SK-N-SH (cell line): ENCODE measurements at regions not wholly inside any gene's neighbourhood (a gene's known extent, or its start where the extent isn't known, plus 50 kb on each side); places are given as distances from the start of the nearest gene placed in this dataset.

ENCODE experiments used
- CTCF ChIA-PET: fragments of 300-600, 350-600 bp; formaldehyde crosslinking; extraction: SDS; loops from one replicate; lab custom pipeline; 2021; lab: Yijun Ruan, JAX
- POLR2A ChIA-PET: fragments of 350-600 bp; sonication (Branson Sonifier 250); formaldehyde crosslinking; extraction: SDS; loops from one replicate; lab custom pipeline; 2020; ENCODE audit warnings: antibody characterized with exemption, inconsistent platforms; lab: Yijun Ruan, JAX
- DNase-seq: peaks from one replicate; pipeline ENCODE4 v3.0.0; 2012
- H2AFZ ChIP-seq: fragments of 200-600 bp; sonication (generic); 2 replicates; pipeline ENCODE4 v1.8.1; 2016; ENCODE audit warnings: antibody characterized with exemption, mild to moderate bottlenecking, low read depth
- H3F3A ChIP-seq: fragments of 200-600 bp; sonication (generic); replicated peaks from 2 replicates; pipeline ENCODE3; 2016; ENCODE audit warnings: antibody characterized with exemption, mild to moderate bottlenecking; ENCODE audit not compliant: insufficient read depth
- H3K27ac ChIP-seq, 2 experiments: fragments of 200-500 bp in 1 of 2; fragments of 200-600 bp in 1 of 2; sonication (Bioruptor generic) in 1 of 2; sonication (generic), shearing (Covaris generic) in 1 of 2; 2 replicates each; pipeline versions ENCODE4 v1.5.1 to v1.6.1; 2014 to 2016; ENCODE audit warnings: low read depth in 2 of 2, inconsistent platforms in 1 of 2, low read length in 1 of 2, mild to moderate bottlenecking in 1 of 2, mixed read lengths in 1 of 2
- H3K27me3 ChIP-seq: fragments of 200-600 bp; sonication (generic), shearing (Covaris generic); 2 replicates; pipeline ENCODE4 v1.6.1; 2016; ENCODE audit warnings: mixed run types; ENCODE audit not compliant: insufficient read depth
- H3K36me3 ChIP-seq, 2 experiments: fragments of 200-500 bp in 1 of 2; fragments of 200-600 bp in 1 of 2; sonication (Bioruptor generic) in 1 of 2; sonication (generic) in 1 of 2; replicated peaks in 1 of 2; 2 replicates each; pipeline versions ENCODE3 to v1.5.1; 2014 to 2016; ENCODE audit warnings: low read length in 1 of 2, mild to moderate bottlenecking in 1 of 2; ENCODE audit not compliant: insufficient read depth in 2 of 2, control insufficient read depth in 1 of 2
- H3K4me1 ChIP-seq, 2 experiments: fragments of 200-500 bp in 1 of 2; fragments of 200-600 bp in 1 of 2; sonication (Bioruptor generic) in 1 of 2; sonication (generic), shearing (Covaris generic) in 1 of 2; 2 replicates each; pipeline versions ENCODE4 v1.5.1 to v1.6.1; 2014 to 2016; ENCODE audit warnings: low read depth in 1 of 2, low read length in 1 of 2, mixed run types in 1 of 2; ENCODE audit not compliant: insufficient read depth in 2 of 2, control insufficient read depth in 1 of 2
- H3K4me2 ChIP-seq: fragments of 200-600 bp; sonication (generic), shearing (Covaris generic); 2 replicates; pipeline ENCODE4 v1.6.1; 2017; ENCODE audit warnings: mixed run types
- H3K4me3 ChIP-seq, 2 experiments: fragments of 200-500 bp in 1 of 2; fragments of 200-600 bp in 1 of 2; sonication (Bioruptor generic) in 1 of 2; sonication (generic), shearing (Covaris generic) in 1 of 2; 2 replicates each; pipeline versions ENCODE4 v1.5.1 to v1.8.1; 2014 to 2016; ENCODE audit warnings: low read depth in 2 of 2, inconsistent platforms in 1 of 2, low read length in 1 of 2, mild to moderate bottlenecking in 1 of 2, mixed read lengths in 1 of 2, moderate library complexity in 1 of 2
- H3K79me2 ChIP-seq: fragments of 200-600 bp; sonication (generic); 2 replicates; pipeline ENCODE4 v1.8.1; 2017; ENCODE audit warnings: mild to moderate bottlenecking; ENCODE audit not compliant: insufficient read depth
- H3K9ac ChIP-seq: fragments of 200-600 bp; sonication (generic); 2 replicates; pipeline ENCODE4 v1.6.1; 2017; ENCODE audit warnings: mixed run types
- H3K9me2 ChIP-seq: fragments of 200-600 bp; sonication (generic); 2 replicates; pipeline ENCODE4 v1.6.1; 2017; ENCODE audit warnings: mixed run types
- H3K9me3 ChIP-seq: fragments of 200-600 bp; sonication (generic); 2 replicates; pipeline ENCODE4 v1.6.1; 2017; ENCODE audit warnings: mixed run types, mild to moderate bottlenecking, moderate library complexity
- H4K20me1 ChIP-seq: fragments of 200-600 bp; sonication (generic); 2 replicates; pipeline ENCODE4 v1.6.1; 2017; ENCODE audit warnings: mild to moderate bottlenecking, mixed run types; ENCODE audit not compliant: insufficient read depth
- CHD2 ChIP-seq: fragments of 150-350 bp; IDR thresholded peaks from 2 replicates; pipeline ENCODE4 v1.6.1; 2018; ENCODE audit warnings: low read length; ENCODE audit not compliant: partially characterized antibody
- EZH2phosphoT487 ChIP-seq: fragments of 200-600 bp; sonication (generic); IDR thresholded peaks from 2 replicates; pipeline ENCODE4 v1.6.1; 2017; ENCODE audit warnings: low read depth, mixed run types, mild to moderate bottlenecking, antibody characterized with exemption, moderate library complexity, borderline replicate concordance
- FOXJ3 ChIP-seq: sonication (generic); formaldehyde crosslinking; IDR thresholded peaks from 2 replicates; pipeline ENCODE4 v1.5.1; 2020; ENCODE audit warnings: mild to moderate bottlenecking, missing genetic modification reagents
- GATA2 ChIP-seq: sonication (generic); formaldehyde crosslinking; IDR thresholded peaks from 2 replicates; pipeline ENCODE4 v1.5.0; 2020; ENCODE audit warnings: mild to moderate bottlenecking, missing genetic modification reagents
- JUND ChIP-seq: IDR thresholded peaks from 2 replicates; pipeline ENCODE4 v1.4.0; 2012
- NFIC ChIP-seq: IDR thresholded peaks from 2 replicates; pipeline ENCODE4 v1.4.0; 2012; ENCODE audit warnings: borderline replicate concordance
- RAD21 ChIP-seq: IDR thresholded peaks from 2 replicates; pipeline ENCODE4 v1.6.1; 2012; ENCODE audit warnings: mild to moderate bottlenecking, low read length
- RCOR1 ChIP-seq: fragments of 150-350 bp; IDR thresholded peaks from 2 replicates; pipeline ENCODE4 v1.6.1; 2017; ENCODE audit warnings: antibody characterized with exemption, low read length
- RFX5 ChIP-seq: IDR thresholded peaks from 2 replicates; pipeline ENCODE4 v1.6.1; 2012; ENCODE audit warnings: mild to moderate bottlenecking, improper control_type of control experiment, low read length
- RXRA ChIP-seq: IDR thresholded peaks from 2 replicates; pipeline ENCODE4 v1.4.0; 2012; ENCODE audit warnings: low read depth, mild to moderate bottlenecking, borderline replicate concordance
- SIN3A ChIP-seq: IDR thresholded peaks from 2 replicates; pipeline ENCODE4 v1.6.1; 2012; ENCODE audit warnings: low read depth, mild to moderate bottlenecking, low read length, moderate library complexity, borderline replicate concordance
- SMC3 ChIP-seq: IDR thresholded peaks from 2 replicates; pipeline ENCODE4 v1.6.1; 2012; ENCODE audit warnings: low read depth, low read length, improper control_type of control experiment
- TAF1 ChIP-seq: IDR thresholded peaks from 2 replicates; pipeline ENCODE4 v1.6.1; 2012; ENCODE audit warnings: low read depth, mild to moderate bottlenecking, low read length, moderate library complexity, borderline replicate concordance
- TEAD4 ChIP-seq: IDR thresholded peaks from 2 replicates; pipeline ENCODE4 v1.4.0; 2012; ENCODE audit warnings: mild to moderate bottlenecking, borderline replicate concordance; ENCODE audit not compliant: insufficient read depth
- USF1 ChIP-seq: IDR thresholded peaks from 2 replicates; pipeline ENCODE4 v1.4.0; 2012; ENCODE audit warnings: low read depth, borderline replicate concordance
- ZBTB33 ChIP-seq: IDR thresholded peaks from 2 replicates; pipeline ENCODE4 v1.4.0; 2012; ENCODE audit warnings: low read depth, borderline replicate concordance
- WGBS: methylation state at CpG from one replicate; pipeline ENCODE4 v1.1.6; 2017; ENCODE audit warnings: low lambda C conversion rate; 5-methylcytosine and 5-hydroxymethylcytosine counted together
- TF ChIP-seq, protein P1 (sequence below): IDR thresholded peaks from 2 replicates; pipeline ENCODE4 v1.4.0; 2012; ENCODE audit warnings: low read depth

DNA sequence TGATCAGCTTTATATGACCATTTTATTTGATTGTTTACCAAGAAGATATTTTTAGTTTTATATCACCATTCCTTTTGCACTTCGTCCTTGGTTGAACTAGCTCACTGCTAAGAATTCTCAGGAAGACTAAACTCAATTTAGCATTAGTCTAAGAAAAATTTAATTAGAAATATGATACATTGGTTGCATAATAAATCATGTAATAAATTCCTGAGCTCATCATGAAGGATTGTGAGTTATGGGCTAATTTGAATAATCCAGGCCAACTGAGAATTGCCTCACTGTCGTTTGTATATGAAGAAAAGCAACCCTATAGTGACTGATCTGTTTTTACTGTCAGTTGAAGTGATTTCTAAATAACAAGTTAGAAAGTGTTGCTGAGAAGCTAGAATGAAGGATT lies 725.5 kb downstream of the DNAJB9 start:
- Histone ChIP-seq H4K20me1 (no peaks in the 10 kb centered on the region), H3F3A (no peaks in the 10 kb centered on the region), H3K9me3 (peaks cover 4% of the 10 kb centered on the region), H3K4me3 (no peak overlapping the region), H3K9ac (no peak overlapping the region), H3K4me2 (no peak overlapping the region), H3K27ac (no peak overlapping the region), H3K36me3 (no peaks in the 10 kb centered on the region), H3K4me1 (no peaks in the 10 kb centered on the region; a peak in 1 of 4 replicates), H3K27me3 (no peaks in the 10 kb centered on the region), H3K79me2 (no peaks in the 10 kb centered on the region), H3K9me2 (no peaks in the 10 kb centered on the region; the same call in 1 of the 2 replicates), H2AFZ (no peak overlapping the region)
- TF ChIP-seq, protein P1, sequence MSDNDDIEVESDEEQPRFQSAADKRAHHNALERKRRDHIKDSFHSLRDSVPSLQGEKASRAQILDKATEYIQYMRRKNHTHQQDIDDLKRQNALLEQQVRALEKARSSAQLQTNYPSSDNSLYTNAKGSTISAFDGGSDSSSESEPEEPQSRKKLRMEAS, result no peak
- TF ChIP-seq RFX5 (no peak), TEAD4 (no peak), SIN3A (no peak), TAF1 (no peak), FOXJ3 (CRISPR knock-in tag) (no peak), NFIC (no peak), JUND (no peak), RXRA (no peak), EZH2phosphoT487 (no peak), ZBTB33 (no peak)
- DNase-seq, result no peak
- 7% methylated on average over 2 of the region's 2 CpGs for WGBS
- ChIA-PET CTCF (no interaction called here), POLR2A (no interaction called here)

GRCh38 chr7:109308816-109309215 lies 739.1 kb downstream of the DNAJB9 start:
- no peak overlapping the region for H3K9ac ChIP-seq
- no peak overlapping the region for H3K4me2 ChIP-seq
- no peaks in the 10 kb centered on the region for H3K36me3 ChIP-seq
- no peak overlapping the region for H3K4me3 ChIP-seq
- POLR2A ChIA-PET, result no interaction called here
- H3K4me1 ChIP-seq, result no peaks in the 10 kb centered on the region
- H3K79me2 ChIP-seq, result no peaks in the 10 kb centered on the region
- H3K9me3 ChIP-seq, result 0 out of 2 replicates have a peak, but pooled peaks cover 19% of the 10 kb centered on the region
- H4K20me1 ChIP-seq, result no peaks in the 10 kb centered on the region
- TF ChIP-seq RAD21 (no peak), CHD2 (no peak), SMC3 (no peak), GATA2 (CRISPR knock-in tag) (no peak), USF1 (no peak), RCOR1 (no peak), TEAD4 (no peak)
- no peak overlapping the region for H2AFZ ChIP-seq
- H3K9me2 ChIP-seq, result no peaks in the 10 kb centered on the region
- CTCF ChIA-PET, result no interaction called here
- no peaks in the 10 kb centered on the region for H3K27me3 ChIP-seq
- 4% methylated on average over 1 of the region's 1 CpG for WGBS
- no peak for DNase-seq
- no peaks in the 10 kb centered on the region for H3F3A ChIP-seq
- no peak overlapping the region for H3K27ac ChIP-seq
